Neural progenitor cell (in vitro differentiated cells): ENCODE measurements at regions not wholly inside any gene's neighbourhood (a gene's known extent, or its start where the extent isn't known, plus 50 kb on each side); places are given as distances from the start of the nearest gene placed in this dataset.

ENCODE experiments used
- DNase-seq: peaks from one replicate; pipeline ENCODE4 v3.0.0-alpha.2; 2016; ENCODE audit warnings: low spot score
- H2AFZ ChIP-seq: fragments of 200-600 bp; sonication (generic); replicated peaks from 2 replicates; pipeline ENCODE4 v1.6.1; 2016; ENCODE audit warnings: antibody characterized with exemption
- H3F3A ChIP-seq: fragments of 200-600 bp; sonication (generic); 2 replicates; pipeline ENCODE4 v1.6.1; 2016; ENCODE audit warnings: antibody characterized with exemption, low read depth
- H3K27ac ChIP-seq: fragments of 200-600 bp; sonication (generic); 2 replicates; pipeline ENCODE4 v1.5.1; 2016; ENCODE audit warnings: mild to moderate bottlenecking
- H3K27me3 ChIP-seq: fragments of 200-600 bp; sonication (generic); 2 replicates; pipeline ENCODE4 v1.6.1; 2016; ENCODE audit warnings: mild to moderate bottlenecking, moderate library complexity
- H3K36me3 ChIP-seq: fragments of 200-600 bp; sonication (generic); 2 replicates; pipeline ENCODE4 v1.5.1; 2016
- H3K4me1 ChIP-seq: fragments of 200-600 bp; sonication (generic); 2 replicates; pipeline ENCODE4 v1.6.1; 2016; ENCODE audit warnings: mixed run types
- H3K4me2 ChIP-seq: fragments of 200-600 bp; sonication (generic); 2 replicates; pipeline ENCODE4 v1.6.1; 2016
- H3K4me3 ChIP-seq: fragments of 200-600 bp; sonication (generic); 2 replicates; pipeline ENCODE4 v1.5.1; 2016
- H3K79me2 ChIP-seq: fragments of 200-600 bp; sonication (generic); 2 replicates; pipeline ENCODE4 v1.6.1; 2016; ENCODE audit warnings: low read depth
- H3K9ac ChIP-seq: fragments of 200-600 bp; sonication (generic); 2 replicates; pipeline ENCODE4 v1.6.1; 2016
- H3K9me3 ChIP-seq: fragments of 200-600 bp; sonication (generic); 2 replicates; pipeline ENCODE4 v1.5.1; 2016; ENCODE audit warnings: low read depth
- H4K20me1 ChIP-seq: fragments of 200-600 bp; sonication (generic); 2 replicates; pipeline ENCODE4 v1.6.1; 2016; ENCODE audit warnings: low read depth
- H3K27ac Mint-ChIP-seq: 3 replicates; pipeline ENCODE4 v1.8.0; 2021; ENCODE audit warnings: mixed read lengths
- H3K27me3 Mint-ChIP-seq: 2 replicates; pipeline ENCODE4 v1.8.0; 2022; ENCODE audit warnings: low read depth, mild to moderate bottlenecking, inconsistent platforms, moderate library complexity, mixed read lengths; ENCODE audit not compliant: insufficient read depth
- H3K36me3 Mint-ChIP-seq: 3 replicates; pipeline ENCODE4 v1.8.0; 2021; ENCODE audit warnings: mixed read lengths
- H3K4me1 Mint-ChIP-seq: 3 replicates; pipeline ENCODE4 v1.8.0; 2021; ENCODE audit warnings: mixed read lengths
- H3K4me3 Mint-ChIP-seq: 3 replicates; pipeline ENCODE4 v1.8.0; 2021; ENCODE audit warnings: mild to moderate bottlenecking, moderate library complexity, mixed read lengths
- H3K9me3 Mint-ChIP-seq: 3 replicates; pipeline ENCODE4 v1.8.0; 2020; ENCODE audit warnings: mixed read lengths
- EZH2 ChIP-seq: fragments of 200-600 bp; sonication (generic); IDR thresholded peaks from 2 replicates; pipeline ENCODE4 v1.6.1; 2017; ENCODE audit warnings: antibody characterized with exemption, mild to moderate bottlenecking, moderate library complexity
- EZH2phosphoT487 ChIP-seq: fragments of 200-600 bp; sonication (generic); IDR thresholded peaks from 2 replicates; pipeline ENCODE4 v1.6.1; 2017; ENCODE audit warnings: antibody characterized with exemption
- TF ChIP-seq, protein P1 (sequence below): fragments of 200-600 bp; sonication (generic); IDR thresholded peaks from 2 replicates; pipeline ENCODE4 v1.5.1; 2017; ENCODE audit warnings: antibody characterized with exemption, mild to moderate bottlenecking

DNA sequence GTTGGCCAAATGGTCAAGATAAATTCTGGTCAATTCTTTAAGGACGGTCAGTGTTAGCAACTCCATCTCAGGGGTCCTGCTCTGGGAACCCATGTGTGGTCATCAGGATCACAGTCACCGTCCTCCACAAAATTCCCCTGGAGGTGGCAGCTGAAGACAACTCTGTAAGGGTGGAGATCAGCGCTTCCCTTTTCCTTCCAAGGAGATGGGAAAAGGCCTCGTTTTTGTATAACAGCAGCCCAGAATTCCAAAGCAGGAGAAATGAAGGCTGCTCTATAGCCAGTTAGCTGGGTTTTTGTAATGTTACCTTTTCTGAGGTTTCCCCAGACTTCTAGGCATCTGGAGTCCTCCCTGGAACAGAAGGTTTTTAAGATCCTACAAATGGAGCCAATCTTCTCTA lies 334.8 kb downstream of the MYCN start:
- Histone ChIP-seq H3K27ac (no peak overlapping the region), H3K79me2 (no peaks in the 10 kb centered on the region), H2AFZ (no peak overlapping the region), H3K9me3 (no peaks in the 10 kb centered on the region), H3K4me2 (no peak overlapping the region), H3K9ac (no peak overlapping the region), H4K20me1 (no peaks in the 10 kb centered on the region), H3F3A (peaks cover 2% of the 10 kb centered on the region), H3K4me1 (no peaks in the 10 kb centered on the region), H3K4me3 (no peak overlapping the region), H3K27me3 (no peaks in the 10 kb centered on the region), H3K36me3 (no peaks in the 10 kb centered on the region)
- Mint-ChIP-seq H3K9me3 (peaks cover 6% of the 10 kb centered on the region), H3K4me3 (no peak overlapping the region), H3K4me1 (peaks cover 8% of the 10 kb centered on the region), H3K36me3 (no peaks in the 10 kb centered on the region), H3K27me3 (peaks cover 7% of the 10 kb centered on the region), H3K27ac (no peak overlapping the region)
- DNase-seq, result no peak
- TF ChIP-seq, protein P1, sequence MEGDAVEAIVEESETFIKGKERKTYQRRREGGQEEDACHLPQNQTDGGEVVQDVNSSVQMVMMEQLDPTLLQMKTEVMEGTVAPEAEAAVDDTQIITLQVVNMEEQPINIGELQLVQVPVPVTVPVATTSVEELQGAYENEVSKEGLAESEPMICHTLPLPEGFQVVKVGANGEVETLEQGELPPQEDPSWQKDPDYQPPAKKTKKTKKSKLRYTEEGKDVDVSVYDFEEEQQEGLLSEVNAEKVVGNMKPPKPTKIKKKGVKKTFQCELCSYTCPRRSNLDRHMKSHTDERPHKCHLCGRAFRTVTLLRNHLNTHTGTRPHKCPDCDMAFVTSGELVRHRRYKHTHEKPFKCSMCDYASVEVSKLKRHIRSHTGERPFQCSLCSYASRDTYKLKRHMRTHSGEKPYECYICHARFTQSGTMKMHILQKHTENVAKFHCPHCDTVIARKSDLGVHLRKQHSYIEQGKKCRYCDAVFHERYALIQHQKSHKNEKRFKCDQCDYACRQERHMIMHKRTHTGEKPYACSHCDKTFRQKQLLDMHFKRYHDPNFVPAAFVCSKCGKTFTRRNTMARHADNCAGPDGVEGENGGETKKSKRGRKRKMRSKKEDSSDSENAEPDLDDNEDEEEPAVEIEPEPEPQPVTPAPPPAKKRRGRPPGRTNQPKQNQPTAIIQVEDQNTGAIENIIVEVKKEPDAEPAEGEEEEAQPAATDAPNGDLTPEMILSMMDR, result no peak
- TF ChIP-seq EZH2, result no peak
- TF ChIP-seq EZH2phosphoT487, result no peak

DNA sequence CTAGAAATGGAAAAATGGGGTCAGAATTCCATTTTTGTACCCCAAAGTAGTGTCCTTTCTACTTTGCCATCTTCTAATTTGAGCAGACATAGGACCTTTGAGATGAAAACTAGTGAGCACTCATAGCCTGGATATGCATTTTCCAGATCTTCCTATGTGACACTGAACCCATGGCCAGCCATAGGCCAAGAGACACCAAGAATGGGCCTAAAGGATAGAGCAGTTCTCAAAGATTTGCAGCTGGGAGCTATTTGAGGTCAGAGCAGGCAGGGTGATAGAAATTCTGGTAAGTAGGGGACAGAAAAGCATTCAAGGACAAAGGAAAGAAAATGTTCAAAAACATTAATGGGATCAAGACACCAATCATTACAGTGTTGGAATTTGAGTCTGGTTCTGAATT lies 332.8 kb downstream of the MYCN start:
- peaks cover 5% of the 10 kb centered on the region for H3K9me3 Mint-ChIP-seq
- no peak overlapping the region for H3K27ac ChIP-seq
- H3F3A ChIP-seq, result peaks cover 2% of the 10 kb centered on the region
- no peaks in the 10 kb centered on the region for H3K36me3 ChIP-seq
- H3K79me2 ChIP-seq, result no peaks in the 10 kb centered on the region
- H3K4me1 Mint-ChIP-seq, result peaks cover 6% of the 10 kb centered on the region
- no peak overlapping the region for H3K4me3 ChIP-seq
- peaks cover 4% of the 10 kb centered on the region for H3K27me3 Mint-ChIP-seq
- no peaks in the 10 kb centered on the region for H3K36me3 Mint-ChIP-seq
- no peak overlapping the region for H3K4me2 ChIP-seq
- no peaks in the 10 kb centered on the region for H3K9me3 ChIP-seq
- TF ChIP-seq EZH2 (no peak), EZH2phosphoT487 (no peak)
- TF ChIP-seq, protein P1, result no peak
- no peaks in the 10 kb centered on the region for H4K20me1 ChIP-seq
- no peak overlapping the region for H2AFZ ChIP-seq
- no peak for DNase-seq
- H3K9ac ChIP-seq, result no peak overlapping the region
- H3K27ac Mint-ChIP-seq, result no peak overlapping the region
- H3K27me3 ChIP-seq, result no peaks in the 10 kb centered on the region
- H3K4me1 ChIP-seq, result no peaks in the 10 kb centered on the region
- H3K4me3 Mint-ChIP-seq, result no peak overlapping the region

DNA sequence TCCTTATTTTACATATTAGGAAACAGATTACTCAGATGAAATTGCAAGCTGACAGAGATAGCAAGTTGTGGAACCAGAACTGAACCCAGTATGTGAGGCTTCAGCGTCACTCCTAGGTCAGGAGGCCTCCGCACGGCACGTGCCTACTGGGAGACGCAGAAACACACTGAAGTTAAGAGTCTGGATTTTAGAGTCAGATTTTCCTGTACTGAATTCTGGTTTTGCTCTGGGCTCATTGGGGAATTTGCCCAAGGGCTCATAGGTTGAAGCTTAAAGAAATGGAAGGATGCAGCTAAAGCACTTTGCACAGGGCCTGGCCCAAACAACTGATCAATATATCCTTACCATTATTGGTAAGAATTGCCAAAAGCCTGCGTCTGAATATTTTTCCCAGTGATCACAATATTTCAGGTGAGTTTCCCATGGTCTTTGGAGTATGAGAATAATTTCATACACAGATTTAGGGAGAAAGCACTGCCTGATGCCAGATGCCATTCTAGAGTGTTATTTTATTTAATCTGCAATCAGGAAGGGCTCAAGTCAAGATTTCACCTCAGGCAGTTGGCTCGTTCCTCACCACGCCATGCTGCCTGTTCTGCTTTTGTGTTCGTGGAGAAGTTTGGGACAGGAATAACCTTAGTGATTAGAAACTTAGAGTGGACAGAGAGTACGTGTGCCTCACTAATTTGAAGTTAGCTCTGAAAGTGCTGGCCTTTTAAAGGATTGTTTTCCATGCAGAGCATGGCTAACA lies 331.9 kb downstream of the MYCN start:
- no peak for DNase-seq
- Mint-ChIP-seq H3K27ac (no peak overlapping the region), H3K4me3 (no peak overlapping the region), H3K4me1 (peaks cover 6% of the 10 kb centered on the region), H3K27me3 (peaks cover 4% of the 10 kb centered on the region), H3K36me3 (no peaks in the 10 kb centered on the region), H3K9me3 (peaks cover 3% of the 10 kb centered on the region)
- H3K9ac ChIP-seq, result no peak overlapping the region
- H3K27me3 ChIP-seq, result no peaks in the 10 kb centered on the region
- no peak overlapping the region for H2AFZ ChIP-seq
- no peaks in the 10 kb centered on the region for H3K4me1 ChIP-seq
- H3F3A ChIP-seq, result peaks cover 2% of the 10 kb centered on the region
- H3K4me3 ChIP-seq, result no peak overlapping the region
- no peaks in the 10 kb centered on the region for H3K36me3 ChIP-seq
- no peaks in the 10 kb centered on the region for H3K9me3 ChIP-seq
- TF ChIP-seq EZH2phosphoT487 (no peak), EZH2 (no peak)
- TF ChIP-seq, protein P1, result no peak
- H3K79me2 ChIP-seq, result no peaks in the 10 kb centered on the region
- H3K4me2 ChIP-seq, result no peak overlapping the region
- no peak overlapping the region for H3K27ac ChIP-seq
- H4K20me1 ChIP-seq, result no peaks in the 10 kb centered on the region
